Parathyroid adenoma (tissue), 2 donors: ENCODE measurements at regions not wholly inside any gene's neighbourhood (a gene's known extent, or its start where the extent isn't known, plus 50 kb on each side); places are given as distances from the start of the nearest gene placed in this dataset.

ENCODE experiments used
- H2AFZ ChIP-seq: fragments of 300-600 bp; sonication (generic); one replicate; pipeline ENCODE4 v1.7.0; 2017; ENCODE audit warnings: antibody characterized with exemption, mild to moderate bottlenecking
- H3K27ac ChIP-seq: fragments of 300-600 bp; sonication (generic); one replicate; pipeline ENCODE4 v1.7.0; 2017
- H3K27me3 ChIP-seq: fragments of 300-600 bp; sonication (generic); one replicate; pipeline ENCODE4 v1.7.0; 2017; ENCODE audit warnings: low read length; ENCODE audit not compliant: control insufficient read depth, insufficient read depth
- H3K36me3 ChIP-seq: fragments of 300-600 bp; sonication (generic); one replicate; pipeline ENCODE4 v1.7.0; 2017; ENCODE audit warnings: low read length; ENCODE audit not compliant: control insufficient read depth, insufficient read depth
- H3K4me1 ChIP-seq: fragments of 300-600 bp; sonication (generic); one replicate; pipeline ENCODE4 v1.7.0; 2017; ENCODE audit warnings: control low read depth
- H3K4me2 ChIP-seq: fragments of 300-600 bp; sonication (generic); one replicate; pipeline ENCODE4 v1.7.0; 2017; ENCODE audit warnings: low read length
- H3K4me3 ChIP-seq: fragments of 300-600 bp; sonication (generic); one replicate; pipeline ENCODE4 v1.7.0; 2017; ENCODE audit warnings: low read depth, low read length
- H3K79me2 ChIP-seq: fragments of 300-600 bp; sonication (generic); one replicate; pipeline ENCODE4 v1.7.0; 2017; ENCODE audit warnings: control low read depth
- H3K9ac ChIP-seq: fragments of 300-600 bp; sonication (generic); one replicate; pipeline ENCODE4 v1.7.0; 2017; ENCODE audit warnings: mild to moderate bottlenecking
- H3K9me3 ChIP-seq: fragments of 300-600 bp; sonication (generic); one replicate; pipeline ENCODE4 v1.7.0; 2017; ENCODE audit warnings: low read length; ENCODE audit not compliant: control insufficient read depth
- TF ChIP-seq, protein P1 (sequence below): fragments of 300-600 bp; sonication (generic); IDR thresholded peaks from one replicate; pipeline ENCODE4 v1.7.0; 2017; ENCODE audit warnings: antibody characterized with exemption, mild to moderate bottlenecking
- donor health status: primary hyperparathyroidism.

DNA sequence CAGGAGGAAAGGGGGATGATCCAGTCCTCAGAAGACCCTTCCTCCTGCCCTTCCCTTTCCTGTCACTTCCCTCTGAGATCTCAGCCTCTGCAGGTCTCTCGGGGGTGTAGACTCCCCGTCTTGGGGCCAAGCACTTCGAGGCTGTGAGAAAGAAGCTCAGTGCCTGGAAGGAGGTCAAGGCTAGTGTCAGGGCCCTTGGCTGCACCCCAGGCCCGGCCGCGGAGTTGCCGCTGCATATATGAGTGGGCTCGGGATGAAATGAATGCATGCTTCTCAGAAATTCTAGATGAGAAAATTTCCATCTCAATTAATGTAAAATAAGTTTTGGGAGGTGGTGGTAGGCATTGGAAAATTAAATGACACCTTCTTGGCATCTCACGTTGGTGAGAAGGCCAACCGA is 1313.7 kb downstream of the BRD1 start:
- TF ChIP-seq, protein P1, sequence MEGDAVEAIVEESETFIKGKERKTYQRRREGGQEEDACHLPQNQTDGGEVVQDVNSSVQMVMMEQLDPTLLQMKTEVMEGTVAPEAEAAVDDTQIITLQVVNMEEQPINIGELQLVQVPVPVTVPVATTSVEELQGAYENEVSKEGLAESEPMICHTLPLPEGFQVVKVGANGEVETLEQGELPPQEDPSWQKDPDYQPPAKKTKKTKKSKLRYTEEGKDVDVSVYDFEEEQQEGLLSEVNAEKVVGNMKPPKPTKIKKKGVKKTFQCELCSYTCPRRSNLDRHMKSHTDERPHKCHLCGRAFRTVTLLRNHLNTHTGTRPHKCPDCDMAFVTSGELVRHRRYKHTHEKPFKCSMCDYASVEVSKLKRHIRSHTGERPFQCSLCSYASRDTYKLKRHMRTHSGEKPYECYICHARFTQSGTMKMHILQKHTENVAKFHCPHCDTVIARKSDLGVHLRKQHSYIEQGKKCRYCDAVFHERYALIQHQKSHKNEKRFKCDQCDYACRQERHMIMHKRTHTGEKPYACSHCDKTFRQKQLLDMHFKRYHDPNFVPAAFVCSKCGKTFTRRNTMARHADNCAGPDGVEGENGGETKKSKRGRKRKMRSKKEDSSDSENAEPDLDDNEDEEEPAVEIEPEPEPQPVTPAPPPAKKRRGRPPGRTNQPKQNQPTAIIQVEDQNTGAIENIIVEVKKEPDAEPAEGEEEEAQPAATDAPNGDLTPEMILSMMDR, result no peak
- no peak overlapping the region for H3K4me3 ChIP-seq
- no peaks in the 10 kb centered on the region for H3K4me1 ChIP-seq
- no peaks in the 10 kb centered on the region for H3K36me3 ChIP-seq
- H3K27me3 ChIP-seq, result no peaks in the 10 kb centered on the region
- no peak overlapping the region for H3K9ac ChIP-seq
- H3K79me2 ChIP-seq, result no peaks in the 10 kb centered on the region
- no peaks in the 10 kb centered on the region for H3K9me3 ChIP-seq
- H3K4me2 ChIP-seq, result no peak overlapping the region
- no peak overlapping the region for H3K27ac ChIP-seq
- H2AFZ ChIP-seq, result no peak overlapping the region

DNA sequence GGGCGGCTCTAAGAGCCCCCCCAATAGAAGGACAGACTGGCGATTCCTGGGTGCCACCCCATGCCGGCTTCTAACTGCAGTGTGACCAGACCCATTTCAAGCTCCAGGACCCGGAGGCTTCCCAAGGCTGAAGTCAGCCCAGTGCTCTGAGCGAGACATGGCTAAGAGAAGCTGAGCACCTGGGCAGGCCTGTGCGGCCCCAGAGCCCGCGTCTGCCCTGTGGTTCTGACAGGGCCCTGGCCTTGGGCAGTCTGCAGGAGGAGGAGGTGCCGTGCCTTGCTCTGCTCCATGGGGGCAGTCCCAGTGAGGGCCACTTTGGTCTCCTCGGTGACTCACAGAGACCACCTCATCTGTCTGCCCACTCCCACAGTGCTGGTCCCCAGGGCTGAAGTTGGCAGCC is 1314.2 kb downstream of the BRD1 start:
- H3K27me3 ChIP-seq, result no peaks in the 10 kb centered on the region
- no peak overlapping the region for H2AFZ ChIP-seq
- no peaks in the 10 kb centered on the region for H3K9me3 ChIP-seq
- H3K9ac ChIP-seq, result no peak overlapping the region
- TF ChIP-seq, protein P1, result no peak
- no peaks in the 10 kb centered on the region for H3K79me2 ChIP-seq
- no peak overlapping the region for H3K27ac ChIP-seq
- no peaks in the 10 kb centered on the region for H3K36me3 ChIP-seq
- H3K4me2 ChIP-seq, result no peak overlapping the region
- H3K4me1 ChIP-seq, result no peaks in the 10 kb centered on the region
- H3K4me3 ChIP-seq, result no peak overlapping the region

DNA sequence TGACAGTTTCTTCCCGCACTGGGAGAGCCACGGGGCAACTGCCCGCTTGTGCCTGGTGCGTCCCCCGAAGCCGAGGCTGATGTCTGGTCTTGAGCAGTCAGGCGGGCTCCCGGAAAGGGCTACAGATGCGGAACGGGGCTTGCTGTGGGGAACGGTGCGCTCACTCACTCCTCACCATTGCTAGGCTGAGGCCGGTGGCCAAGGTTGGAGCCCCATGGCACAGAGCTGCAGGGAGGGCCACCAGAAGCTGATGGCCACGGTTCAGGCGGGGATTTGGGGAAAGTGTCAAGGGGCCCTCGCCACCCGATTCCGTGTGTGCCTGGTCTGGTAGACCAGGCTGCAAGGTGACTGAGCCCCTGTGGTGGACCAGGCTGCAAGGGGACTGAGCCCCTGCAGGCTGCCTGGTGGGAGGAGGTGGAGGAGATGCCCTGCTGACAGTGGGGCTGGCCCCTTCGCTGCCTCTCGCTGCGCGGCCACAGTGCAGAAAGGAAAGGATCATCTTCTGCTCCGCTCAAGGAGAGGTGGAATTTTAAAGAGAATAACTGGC is 1315.8 kb downstream of the BRD1 start:
- Histone ChIP-seq H3K27ac (no peak overlapping the region), H3K4me1 (no peaks in the 10 kb centered on the region), H3K27me3 (no peaks in the 10 kb centered on the region), H3K9ac (no peak overlapping the region), H2AFZ (no peak overlapping the region), H3K4me3 (no peak overlapping the region), H3K4me2 (no peak overlapping the region), H3K9me3 (no peaks in the 10 kb centered on the region), H3K36me3 (no peaks in the 10 kb centered on the region), H3K79me2 (no peaks in the 10 kb centered on the region)
- TF ChIP-seq, protein P1, result no peak

DNA sequence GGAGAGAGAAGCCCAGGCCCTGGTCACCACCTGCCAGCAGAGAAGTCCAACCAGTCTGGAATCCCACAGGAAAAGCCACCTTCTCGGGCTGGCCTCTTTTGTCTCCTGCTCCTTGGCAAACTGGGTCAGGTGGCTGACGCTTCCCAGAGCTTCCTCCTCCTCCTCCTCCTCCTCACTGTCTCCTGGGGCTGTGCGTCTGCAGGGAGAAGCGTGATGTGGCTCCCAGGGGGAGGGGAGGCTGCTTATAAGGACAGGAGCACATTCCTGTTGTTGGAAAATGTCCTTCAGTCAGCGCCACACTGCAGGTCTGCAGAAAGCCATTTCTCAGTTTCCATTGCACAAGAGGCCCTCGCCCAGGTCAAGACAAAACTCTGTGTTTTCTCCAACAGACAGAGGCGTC is 1316.5 kb downstream of the BRD1 start:
- H3K4me2 ChIP-seq, result no peak overlapping the region
- no peak overlapping the region for H3K9ac ChIP-seq
- no peaks in the 10 kb centered on the region for H3K9me3 ChIP-seq
- H3K36me3 ChIP-seq, result no peaks in the 10 kb centered on the region
- H3K27me3 ChIP-seq, result no peaks in the 10 kb centered on the region
- H2AFZ ChIP-seq, result no peak overlapping the region
- H3K79me2 ChIP-seq, result no peaks in the 10 kb centered on the region
- no peaks in the 10 kb centered on the region for H3K4me1 ChIP-seq
- TF ChIP-seq, protein P1, result no peak
- H3K27ac ChIP-seq, result no peak overlapping the region
- H3K4me3 ChIP-seq, result no peak overlapping the region

DNA sequence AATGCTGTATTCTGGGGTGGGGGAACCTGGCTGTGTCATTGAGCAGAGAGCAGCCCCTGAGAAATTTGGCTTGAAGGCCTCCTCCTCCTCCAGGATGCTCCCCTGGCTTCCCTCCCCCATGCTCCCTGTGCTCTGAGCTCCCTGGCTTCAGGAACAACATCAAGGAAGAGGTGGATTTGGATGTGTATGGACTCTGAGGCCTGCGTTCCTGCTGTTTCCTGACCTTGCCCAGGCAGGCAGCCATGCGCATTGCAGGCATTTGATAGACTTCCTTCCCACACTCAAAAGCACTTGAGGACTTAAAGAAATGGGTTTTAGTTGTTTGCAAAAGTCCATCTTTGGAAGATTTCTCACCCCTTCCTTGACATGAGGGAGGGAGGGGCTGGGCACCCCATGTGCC is 1317.1 kb downstream of the BRD1 start:
- no peaks in the 10 kb centered on the region for H3K9me3 ChIP-seq
- H3K4me2 ChIP-seq, result no peak overlapping the region
- no peaks in the 10 kb centered on the region for H3K4me1 ChIP-seq
- H3K27ac ChIP-seq, result no peak overlapping the region
- no peak overlapping the region for H3K4me3 ChIP-seq
- no peak overlapping the region for H3K9ac ChIP-seq
- no peaks in the 10 kb centered on the region for H3K27me3 ChIP-seq
- TF ChIP-seq, protein P1, result no peak
- no peaks in the 10 kb centered on the region for H3K36me3 ChIP-seq
- no peaks in the 10 kb centered on the region for H3K79me2 ChIP-seq
- H2AFZ ChIP-seq, result no peak overlapping the region
